OCI-LY3 (cell line): ENCODE measurements at regions not wholly inside any gene's neighbourhood (a gene's known extent, or its start where the extent isn't known, plus 50 kb on each side); places are given as distances from the start of the nearest gene placed in this dataset.

Experiments used
- H2AFZ ChIP-seq: fragments of 200-600, 300-600 bp; shearing (Covaris generic); 2 replicates; pipeline ENCODE4 v1.6.0; 2014; ENCODE audit warnings: antibody characterized with exemption, low read depth, low read length
- H3K27ac ChIP-seq: fragments of 200-600, 300-600 bp; sonication (generic); 2 replicates; pipeline ENCODE4 v1.5.1; 2014; ENCODE audit warnings: mild to moderate bottlenecking, low read length, moderate library complexity, mixed read lengths
- H3K27me3 ChIP-seq: fragments of 200-600, 300-600 bp; sonication (generic); 2 replicates; pipeline ENCODE4 v1.6.1; 2014; ENCODE audit warnings: low read depth, low read length, mixed read lengths
- H3K36me3 ChIP-seq: fragments of 200-600, 300-600 bp; sonication (generic); replicated peaks from 2 replicates; pipeline ENCODE3; 2014; ENCODE audit warnings: low read depth, low read length, mixed read lengths
- H3K4me1 ChIP-seq: fragments of 300-600, 200-600 bp; sonication (generic); 2 replicates; pipeline ENCODE4 v1.6.1; 2014; ENCODE audit warnings: low read length, mixed read lengths
- H3K4me2 ChIP-seq: fragments of 200-600, 300-600 bp; sonication (generic); 2 replicates; pipeline ENCODE4 v1.6.1; 2014; ENCODE audit warnings: low read length, mixed read lengths
- H3K4me3 ChIP-seq: fragments of 300-600, 200-600 bp; sonication (generic); 2 replicates; pipeline ENCODE4 v1.5.1; 2014; ENCODE audit warnings: antibody characterized with exemption, mild to moderate bottlenecking, low read length, moderate library complexity
- H3K79me2 ChIP-seq: fragments of 300-600, 200-600 bp; shearing (Covaris generic); 2 replicates; pipeline ENCODE4 v1.6.1; 2014; ENCODE audit warnings: mild to moderate bottlenecking, low read length, mixed read lengths
- H3K9ac ChIP-seq: fragments of 300-600, 200-600 bp; shearing (Covaris generic); 2 replicates; pipeline ENCODE4 v1.6.0; 2014; ENCODE audit warnings: mild to moderate bottlenecking, low read length, moderate library complexity
- H3K9me3 ChIP-seq: fragments of 200-600, 300-600 bp; shearing (Covaris generic); 2 replicates; pipeline ENCODE4 v1.6.1; 2014; ENCODE audit warnings: low read length, mixed read lengths; ENCODE audit not compliant: insufficient read depth
- H4K20me1 ChIP-seq: fragments of 200-600, 300-600 bp; sonication (generic); 2 replicates; pipeline ENCODE4 v1.6.1; 2016; ENCODE audit warnings: low read length, mixed read lengths; ENCODE audit not compliant: insufficient read depth
- EZH2phosphoT487 ChIP-seq: fragments of 200-600 bp; shearing (Covaris generic); IDR thresholded peaks from 2 replicates; pipeline ENCODE4 v1.6.1; 2018; ENCODE audit warnings: antibody characterized with exemption, mixed run types, low read depth
- TF ChIP-seq, protein P1 (sequence below): fragments of 200-600, 300-600 bp; sonication (generic); IDR thresholded peaks from 2 replicates; pipeline ENCODE4 v1.5.1; 2014; ENCODE audit warnings: antibody characterized with exemption, low read length, low read depth

DNA sequence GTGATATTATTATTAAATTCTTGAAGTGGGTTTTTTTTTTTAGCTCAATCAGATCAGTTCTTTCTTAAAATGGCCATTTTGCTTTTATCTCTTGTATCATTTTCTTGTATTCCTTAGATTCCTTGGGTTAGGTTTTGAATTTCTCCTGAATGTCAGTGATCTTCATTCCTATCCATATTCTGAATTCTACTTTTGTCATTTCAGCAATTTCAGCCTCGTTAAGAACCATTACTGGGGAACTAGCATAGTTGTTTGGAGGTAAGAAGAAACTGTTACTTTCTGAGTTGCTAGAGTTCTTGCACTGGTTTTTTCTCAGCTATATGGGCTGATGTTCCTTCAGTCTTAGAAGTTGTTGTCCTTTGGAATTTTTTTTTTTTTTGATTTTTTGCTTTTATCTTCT lies 293.1 kb downstream of the MAP2K4 start:
- Histone ChIP-seq H3K4me2 (no peak overlapping the region), H3K27me3 (no peaks in the 10 kb centered on the region), H3K4me1 (peaks cover 6% of the 10 kb centered on the region; the same call in 1 of the 2 replicates), H3K27ac (no peak overlapping the region), H4K20me1 (no peaks in the 10 kb centered on the region), H3K79me2 (no peaks in the 10 kb centered on the region), H3K4me3 (no peak overlapping the region), H3K9me3 (peaks cover 14% of the 10 kb centered on the region), H3K36me3 (peaks cover 6% of the 10 kb centered on the region), H3K9ac (no peak overlapping the region), H2AFZ (no peak overlapping the region)
- TF ChIP-seq EZH2phosphoT487, result no peak
- TF ChIP-seq, protein P1, sequence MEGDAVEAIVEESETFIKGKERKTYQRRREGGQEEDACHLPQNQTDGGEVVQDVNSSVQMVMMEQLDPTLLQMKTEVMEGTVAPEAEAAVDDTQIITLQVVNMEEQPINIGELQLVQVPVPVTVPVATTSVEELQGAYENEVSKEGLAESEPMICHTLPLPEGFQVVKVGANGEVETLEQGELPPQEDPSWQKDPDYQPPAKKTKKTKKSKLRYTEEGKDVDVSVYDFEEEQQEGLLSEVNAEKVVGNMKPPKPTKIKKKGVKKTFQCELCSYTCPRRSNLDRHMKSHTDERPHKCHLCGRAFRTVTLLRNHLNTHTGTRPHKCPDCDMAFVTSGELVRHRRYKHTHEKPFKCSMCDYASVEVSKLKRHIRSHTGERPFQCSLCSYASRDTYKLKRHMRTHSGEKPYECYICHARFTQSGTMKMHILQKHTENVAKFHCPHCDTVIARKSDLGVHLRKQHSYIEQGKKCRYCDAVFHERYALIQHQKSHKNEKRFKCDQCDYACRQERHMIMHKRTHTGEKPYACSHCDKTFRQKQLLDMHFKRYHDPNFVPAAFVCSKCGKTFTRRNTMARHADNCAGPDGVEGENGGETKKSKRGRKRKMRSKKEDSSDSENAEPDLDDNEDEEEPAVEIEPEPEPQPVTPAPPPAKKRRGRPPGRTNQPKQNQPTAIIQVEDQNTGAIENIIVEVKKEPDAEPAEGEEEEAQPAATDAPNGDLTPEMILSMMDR, result no peak

DNA sequence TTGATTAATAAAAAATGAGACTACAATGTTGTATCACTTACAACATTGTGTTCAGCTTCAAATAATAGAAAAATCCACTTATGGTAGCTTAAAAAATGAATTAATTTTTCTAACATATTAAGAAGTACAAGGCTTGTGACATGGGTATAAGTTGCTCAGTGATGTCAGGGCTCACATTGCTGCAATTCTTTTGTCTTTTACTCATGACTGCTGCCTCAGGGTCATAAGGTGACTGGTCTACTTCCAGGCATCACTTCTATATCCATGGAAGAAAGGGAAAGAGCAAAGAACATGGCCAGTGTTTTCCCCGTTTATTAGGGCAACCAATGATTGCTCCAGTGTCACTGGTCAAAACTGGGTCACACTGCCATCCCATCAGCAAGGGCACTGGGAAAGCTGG lies 295.3 kb downstream of the MAP2K4 start:
- H3K79me2 ChIP-seq, result no peaks in the 10 kb centered on the region
- no peak overlapping the region for H3K4me3 ChIP-seq
- H3K27me3 ChIP-seq, result no peaks in the 10 kb centered on the region
- no peak overlapping the region for H3K4me2 ChIP-seq
- no peak overlapping the region for H2AFZ ChIP-seq
- no peak overlapping the region for H3K27ac ChIP-seq
- no peaks in the 10 kb centered on the region for H4K20me1 ChIP-seq
- no peak overlapping the region for H3K9ac ChIP-seq
- peaks cover 14% of the 10 kb centered on the region for H3K9me3 ChIP-seq
- no peak for TF ChIP-seq EZH2phosphoT487
- TF ChIP-seq, protein P1, result no peak
- peaks cover 6% of the 10 kb centered on the region for H3K36me3 ChIP-seq
- no peaks in the 10 kb centered on the region for H3K4me1 ChIP-seq

DNA sequence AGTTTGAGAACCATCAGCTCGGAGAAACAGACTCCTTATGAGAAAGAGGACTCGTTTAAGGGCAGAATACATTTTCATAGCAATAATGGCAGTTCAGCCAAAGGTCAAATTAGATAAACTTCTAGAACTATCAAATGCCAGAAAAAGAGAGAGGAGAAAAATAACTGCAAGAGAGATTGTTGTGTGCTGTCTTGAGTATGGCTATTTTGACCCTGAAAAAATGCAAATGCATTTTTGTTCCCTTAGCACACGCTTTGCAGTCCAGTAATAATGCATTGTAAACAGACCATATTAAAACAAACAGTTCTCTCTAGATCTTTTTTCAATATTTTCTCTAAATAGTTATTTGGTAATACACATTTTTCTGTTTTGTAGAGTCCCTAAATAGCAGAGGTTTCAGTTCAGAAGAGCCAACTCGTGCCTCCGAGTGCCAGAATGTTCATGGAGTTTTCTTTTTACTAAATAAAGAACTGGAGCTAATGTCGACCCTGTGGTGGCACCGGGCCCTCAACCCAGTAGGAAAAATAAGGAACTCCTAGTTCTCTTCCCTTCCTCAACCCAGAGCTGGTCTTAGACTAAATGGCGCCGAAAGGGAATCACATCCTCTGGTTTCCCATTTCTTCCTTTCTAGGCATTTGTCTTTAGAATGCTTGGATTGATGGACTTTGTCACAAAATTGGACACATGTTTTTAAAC lies 298.0 kb downstream of the MAP2K4 start:
- Histone ChIP-seq H3K27me3 (no peaks in the 10 kb centered on the region), H3K36me3 (no peaks in the 10 kb centered on the region), H3K79me2 (no peaks in the 10 kb centered on the region), H3K4me1 (no peaks in the 10 kb centered on the region), H3K9me3 (0 out of 2 replicates have a peak, but pooled peaks cover 4% of the 10 kb centered on the region), H3K4me3 (no peak overlapping the region), H3K27ac (no peak overlapping the region), H3K9ac (no peak overlapping the region), H2AFZ (no peak overlapping the region), H3K4me2 (no peak overlapping the region), H4K20me1 (no peaks in the 10 kb centered on the region)
- no peak for TF ChIP-seq EZH2phosphoT487
- TF ChIP-seq, protein P1, result no peak

DNA sequence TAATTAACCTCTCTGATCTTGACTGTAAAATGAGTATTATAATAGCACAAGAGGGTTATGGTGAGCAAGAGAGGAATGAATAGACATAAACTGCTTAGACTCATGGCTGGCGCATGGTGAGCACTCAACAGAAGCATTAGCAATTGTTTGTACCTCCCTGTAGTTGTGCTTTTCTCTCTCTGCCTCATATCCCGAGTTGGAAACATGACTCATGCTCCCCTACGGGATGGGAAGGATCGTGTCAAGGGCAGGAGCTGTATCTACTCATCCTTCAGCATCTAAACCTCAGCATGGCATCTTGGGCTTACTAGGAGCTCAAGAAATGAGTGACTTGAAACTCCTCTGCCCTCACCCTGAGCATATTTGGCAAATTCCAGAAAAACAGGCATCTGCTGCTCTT lies 299.6 kb downstream of the MAP2K4 start:
- H3K9ac ChIP-seq, result no peak overlapping the region
- TF ChIP-seq, protein P1, result no peak
- no peak for TF ChIP-seq EZH2phosphoT487
- no peak overlapping the region for H3K4me3 ChIP-seq
- no peaks in the 10 kb centered on the region for H3K36me3 ChIP-seq
- no peaks in the 10 kb centered on the region for H3K4me1 ChIP-seq
- H3K79me2 ChIP-seq, result no peaks in the 10 kb centered on the region
- H4K20me1 ChIP-seq, result no peaks in the 10 kb centered on the region
- no peaks in the 10 kb centered on the region for H3K9me3 ChIP-seq
- no peak overlapping the region for H3K27ac ChIP-seq
- H2AFZ ChIP-seq, result no peak overlapping the region
- no peaks in the 10 kb centered on the region for H3K27me3 ChIP-seq
- H3K4me2 ChIP-seq, result no peak overlapping the region
